ENCODE measurements at regions not wholly inside any gene's neighbourhood (a gene's known extent, or its start where the extent isn't known, plus 50 kb on each side); places are given as distances from the start of the nearest gene placed in this dataset.

DNA sequence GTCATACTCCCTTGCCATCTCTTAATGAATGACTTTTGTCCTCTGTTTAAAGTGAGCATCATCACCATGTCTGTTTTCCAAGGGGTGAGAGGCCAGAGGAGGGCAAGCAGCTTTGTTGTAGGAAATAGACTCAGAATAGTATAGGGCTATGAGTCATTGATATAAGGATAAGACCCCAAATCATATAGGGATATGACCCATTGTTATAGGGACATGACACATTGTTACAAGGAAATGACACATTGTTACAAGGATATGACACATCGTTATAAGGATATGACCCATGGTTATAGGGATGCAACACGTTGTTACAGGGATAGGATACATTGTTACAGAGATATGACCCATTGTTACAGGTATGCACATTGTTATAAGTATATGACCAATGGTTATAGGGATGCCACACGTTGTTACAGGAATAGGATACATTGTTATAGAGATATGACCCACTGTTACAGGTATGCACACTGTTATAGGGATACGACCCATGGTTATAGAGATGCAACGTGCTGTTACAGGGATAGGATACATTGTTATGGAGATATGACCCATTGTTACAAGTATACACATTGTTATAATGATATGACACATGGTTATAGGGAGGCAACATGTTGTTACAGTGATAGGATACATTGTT, 311.1 kb upstream of the ADARB2 start:
- Histone ChIP-seq H3K36me3 (ENCODE audit: low read depth) (no peaks in the 10 kb centered on the region), H3K4me1 (ENCODE audit: low read depth) (no peaks in the 10 kb centered on the region), H3K9me3 (peaks cover 34% of the 10 kb centered on the region), H3K4me3 (no peak overlapping the region)
- TF ChIP-seq, protein P1, sequence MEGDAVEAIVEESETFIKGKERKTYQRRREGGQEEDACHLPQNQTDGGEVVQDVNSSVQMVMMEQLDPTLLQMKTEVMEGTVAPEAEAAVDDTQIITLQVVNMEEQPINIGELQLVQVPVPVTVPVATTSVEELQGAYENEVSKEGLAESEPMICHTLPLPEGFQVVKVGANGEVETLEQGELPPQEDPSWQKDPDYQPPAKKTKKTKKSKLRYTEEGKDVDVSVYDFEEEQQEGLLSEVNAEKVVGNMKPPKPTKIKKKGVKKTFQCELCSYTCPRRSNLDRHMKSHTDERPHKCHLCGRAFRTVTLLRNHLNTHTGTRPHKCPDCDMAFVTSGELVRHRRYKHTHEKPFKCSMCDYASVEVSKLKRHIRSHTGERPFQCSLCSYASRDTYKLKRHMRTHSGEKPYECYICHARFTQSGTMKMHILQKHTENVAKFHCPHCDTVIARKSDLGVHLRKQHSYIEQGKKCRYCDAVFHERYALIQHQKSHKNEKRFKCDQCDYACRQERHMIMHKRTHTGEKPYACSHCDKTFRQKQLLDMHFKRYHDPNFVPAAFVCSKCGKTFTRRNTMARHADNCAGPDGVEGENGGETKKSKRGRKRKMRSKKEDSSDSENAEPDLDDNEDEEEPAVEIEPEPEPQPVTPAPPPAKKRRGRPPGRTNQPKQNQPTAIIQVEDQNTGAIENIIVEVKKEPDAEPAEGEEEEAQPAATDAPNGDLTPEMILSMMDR (IDR thresholded peaks at IDR 0.05) = no peak
- no peak for ATAC-seq
- intact Hi-C loops (cut with DNase I, micrococcal nuclease) = no loop called here
- no peak for DNase-seq

GRCh38 chr10:2047679-2048078, 310.4 kb upstream of the ADARB2 start:
- Histone ChIP-seq H3K4me1 (ENCODE audit: low read depth) (no peaks in the 10 kb centered on the region), H3K4me3 (no peak overlapping the region), H3K36me3 (ENCODE audit: low read depth) (no peaks in the 10 kb centered on the region), H3K9me3 (peaks cover 31% of the 10 kb centered on the region)
- no peak for DNase-seq
- intact Hi-C loops (cut with DNase I, micrococcal nuclease) = no loop called here
- ATAC-seq = no peak
- TF ChIP-seq, protein P1 (IDR thresholded peaks at IDR 0.05) = no peak

GRCh38 chr10:2043379-2043778, 306.1 kb upstream of the ADARB2 start:
- Histone ChIP-seq H3K4me3 (no peak overlapping the region), H3K9me3 (peaks cover 9% of the 10 kb centered on the region), H3K4me1 (ENCODE audit: low read depth) (no peaks in the 10 kb centered on the region), H3K36me3 (ENCODE audit: low read depth) (no peaks in the 10 kb centered on the region)
- no peak for ATAC-seq
- intact Hi-C loops (cut with DNase I, micrococcal nuclease) = no loop called here
- TF ChIP-seq, protein P1 (IDR thresholded peaks at IDR 0.05) = no peak
- no peak for DNase-seq

GRCh38 chr10:2038036-2038435, 300.7 kb upstream of the ADARB2 start:
- DNase-seq (no peak), ATAC-seq (no peak)
- Histone ChIP-seq H3K4me1 (ENCODE audit: low read depth) (no peaks in the 10 kb centered on the region), H3K9me3 (peaks cover 40% of the 10 kb centered on the region), H3K36me3 (ENCODE audit: low read depth) (no peaks in the 10 kb centered on the region), H3K4me3 (no peak overlapping the region)
- intact Hi-C loops (cut with DNase I, micrococcal nuclease) = no loop called here
- TF ChIP-seq, protein P1 (IDR thresholded peaks at IDR 0.05) = no peak

DNA sequence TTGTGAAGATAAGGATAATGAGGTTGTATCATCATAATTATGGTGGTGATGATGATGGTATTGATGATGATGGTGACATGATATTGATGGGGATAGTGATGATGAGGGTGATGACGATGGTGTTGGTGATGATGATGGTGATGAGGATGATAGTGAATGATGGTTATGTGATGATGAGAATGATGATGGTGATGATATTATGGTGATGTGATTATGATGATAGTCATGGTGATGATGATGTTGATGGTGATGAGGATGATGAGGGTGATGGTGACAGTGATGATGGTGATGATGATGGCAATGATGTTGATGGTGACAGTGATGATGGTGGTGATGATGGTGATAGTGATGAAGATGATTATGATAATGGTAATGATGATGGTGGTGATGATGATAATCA, 299.9 kb upstream of the ADARB2 start:
- Histone ChIP-seq H3K4me3 (no peak overlapping the region), H3K9me3 (peaks cover 40% of the 10 kb centered on the region), H3K4me1 (ENCODE audit: low read depth) (no peaks in the 10 kb centered on the region), H3K36me3 (ENCODE audit: low read depth) (no peaks in the 10 kb centered on the region)
- intact Hi-C loops (cut with DNase I, micrococcal nuclease) = no loop called here
- no peak for ATAC-seq
- DNase-seq = no peak
- TF ChIP-seq, protein P1 (IDR thresholded peaks at IDR 0.05) = no peak

DNA sequence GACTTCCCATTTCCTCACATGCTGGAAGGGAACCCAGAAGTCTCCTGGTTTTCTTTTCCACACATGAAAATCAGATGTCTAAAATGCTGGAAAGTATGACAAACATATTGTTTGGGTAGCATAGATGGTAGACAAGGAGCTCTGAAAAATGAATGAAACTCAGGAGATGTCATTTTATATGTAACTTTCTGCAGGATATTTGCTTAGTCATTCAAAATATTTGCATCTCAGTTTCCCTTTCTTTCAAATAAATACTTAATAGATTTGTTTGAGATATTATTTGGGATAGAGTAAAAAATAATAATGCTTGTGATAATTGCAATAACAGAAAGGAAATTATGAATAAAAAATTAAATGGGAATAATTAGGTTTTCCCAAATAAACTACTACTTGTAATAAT, 298.9 kb upstream of the ADARB2 start:
- ATAC-seq = no peak
- peaks cover 46% of the 10 kb centered on the region for H3K9me3 ChIP-seq
- intact Hi-C loops (cut with DNase I, micrococcal nuclease) = no loop called here
- no peak for DNase-seq
- no peak overlapping the region for H3K4me3 ChIP-seq
- TF ChIP-seq, protein P1 (IDR thresholded peaks at IDR 0.05) = no peak
- no peaks in the 10 kb centered on the region for H3K4me1 ChIP-seq (ENCODE audit: low read depth)
- no peaks in the 10 kb centered on the region for H3K36me3 ChIP-seq (ENCODE audit: low read depth)

Data from mucosa of descending colon (tissue), 3 donors.